ENCODE measurements at regions not wholly inside any gene's neighbourhood (a gene's known extent, or its start where the extent isn't known, plus 50 kb on each side); places are given as distances from the start of the nearest gene placed in this dataset.

- Histone ChIP-seq H3K27ac (ENCODE audit: low read depth, low read length) (no peak overlapping the region), H3K9me3 (ENCODE audit: control insufficient read depth, insufficient read depth, low read length) (no peaks in the 10 kb centered on the region; the same call in 1 of the 2 replicates), H3K4me3 (ENCODE audit: low read depth, low read length) (no peak overlapping the region), H3K27me3 (ENCODE audit: control insufficient read depth, insufficient read depth, low read length) (peaks cover 14% of the 10 kb centered on the region)
- TF ChIP-seq, protein P1, sequence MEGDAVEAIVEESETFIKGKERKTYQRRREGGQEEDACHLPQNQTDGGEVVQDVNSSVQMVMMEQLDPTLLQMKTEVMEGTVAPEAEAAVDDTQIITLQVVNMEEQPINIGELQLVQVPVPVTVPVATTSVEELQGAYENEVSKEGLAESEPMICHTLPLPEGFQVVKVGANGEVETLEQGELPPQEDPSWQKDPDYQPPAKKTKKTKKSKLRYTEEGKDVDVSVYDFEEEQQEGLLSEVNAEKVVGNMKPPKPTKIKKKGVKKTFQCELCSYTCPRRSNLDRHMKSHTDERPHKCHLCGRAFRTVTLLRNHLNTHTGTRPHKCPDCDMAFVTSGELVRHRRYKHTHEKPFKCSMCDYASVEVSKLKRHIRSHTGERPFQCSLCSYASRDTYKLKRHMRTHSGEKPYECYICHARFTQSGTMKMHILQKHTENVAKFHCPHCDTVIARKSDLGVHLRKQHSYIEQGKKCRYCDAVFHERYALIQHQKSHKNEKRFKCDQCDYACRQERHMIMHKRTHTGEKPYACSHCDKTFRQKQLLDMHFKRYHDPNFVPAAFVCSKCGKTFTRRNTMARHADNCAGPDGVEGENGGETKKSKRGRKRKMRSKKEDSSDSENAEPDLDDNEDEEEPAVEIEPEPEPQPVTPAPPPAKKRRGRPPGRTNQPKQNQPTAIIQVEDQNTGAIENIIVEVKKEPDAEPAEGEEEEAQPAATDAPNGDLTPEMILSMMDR (IDR thresholded peaks at IDR 0.05; ENCODE audit: low read depth, low read length) = no peak
- ChIA-PET POLR2A (no interaction called here), CTCF (interaction anchor here (0.6 to 0.7 kb wide), 3 partner anchors 128 to 537 kb away, joined by 3 to 5 read pairs (median 3); no protein-coding TSS in a partner anchor)
- DNase-seq (ENCODE audit: low read depth, low spot score) = no peak
Measured at GRCh38 chr9:14531341-14532269, 161.6 kb downstream of the ZDHHC21 start.

DNA sequence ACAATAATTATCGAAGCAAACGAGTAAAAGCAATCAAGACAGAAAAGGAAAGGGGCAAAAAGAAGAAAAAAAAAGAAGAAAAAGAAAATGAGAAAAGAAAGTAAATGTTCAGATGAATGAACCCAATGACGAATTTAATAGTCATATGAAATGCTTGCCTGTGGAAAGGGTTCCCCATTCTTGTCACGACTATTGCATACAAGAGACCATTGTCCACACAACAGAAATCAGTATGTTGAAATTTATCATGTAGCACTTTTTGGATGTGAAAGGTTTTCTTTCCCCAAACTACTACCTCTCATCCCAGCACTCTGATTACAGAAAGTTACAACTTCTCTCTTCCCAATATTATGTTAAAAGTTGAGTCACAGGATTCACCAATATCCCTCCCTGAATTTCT lies 162.4 kb downstream of the ZDHHC21 start:
- Histone ChIP-seq H3K9me3 (ENCODE audit: control insufficient read depth, insufficient read depth, low read length) (no peaks in the 10 kb centered on the region; the same call in 1 of the 2 replicates), H3K27me3 (ENCODE audit: control insufficient read depth, insufficient read depth, low read length) (peaks cover 14% of the 10 kb centered on the region), H3K27ac (ENCODE audit: low read depth, low read length) (no peak overlapping the region), H3K4me3 (ENCODE audit: low read depth, low read length) (no peak overlapping the region)
- no peak for DNase-seq (ENCODE audit: low read depth, low spot score)
- CTCF ChIA-PET = no interaction called here
- POLR2A ChIA-PET = no interaction called here
- TF ChIP-seq, protein P1 (IDR thresholded peaks at IDR 0.05; ENCODE audit: low read depth, low read length) = no peak

DNA sequence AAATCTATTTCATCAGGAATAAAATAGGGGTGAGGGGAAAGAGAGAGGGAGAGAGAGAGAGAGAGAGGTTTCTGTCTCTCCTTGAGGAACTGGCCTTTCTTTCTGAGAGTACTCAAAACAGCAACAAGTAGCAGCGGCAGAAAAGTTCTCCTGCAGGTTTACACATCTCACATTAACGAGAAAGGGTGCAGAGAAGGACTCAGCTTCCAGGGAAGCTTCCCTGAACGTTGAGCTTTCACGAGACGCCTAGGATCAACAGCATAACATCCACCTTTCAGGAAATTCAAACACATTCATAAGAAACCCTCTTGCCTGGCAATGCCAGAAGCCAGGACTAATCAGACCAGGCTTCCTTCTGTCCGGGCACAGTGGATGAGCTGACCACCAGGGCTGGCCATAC lies 162.9 kb downstream of the ZDHHC21 start:
- no peaks in the 10 kb centered on the region; the same call in 1 of the 2 replicates for H3K9me3 ChIP-seq (ENCODE audit: control insufficient read depth, insufficient read depth, low read length)
- ChIA-PET POLR2A (no interaction called here), CTCF (no interaction called here)
- DNase-seq (ENCODE audit: low read depth, low spot score) = no peak
- TF ChIP-seq, protein P1 (IDR thresholded peaks at IDR 0.05; ENCODE audit: low read depth, low read length) = no peak
- peaks cover 14% of the 10 kb centered on the region for H3K27me3 ChIP-seq (ENCODE audit: control insufficient read depth, insufficient read depth, low read length)
- H3K4me3 ChIP-seq (ENCODE audit: low read depth, low read length) = no peak overlapping the region
- H3K27ac ChIP-seq (ENCODE audit: low read depth, low read length) = no peak overlapping the region

DNA sequence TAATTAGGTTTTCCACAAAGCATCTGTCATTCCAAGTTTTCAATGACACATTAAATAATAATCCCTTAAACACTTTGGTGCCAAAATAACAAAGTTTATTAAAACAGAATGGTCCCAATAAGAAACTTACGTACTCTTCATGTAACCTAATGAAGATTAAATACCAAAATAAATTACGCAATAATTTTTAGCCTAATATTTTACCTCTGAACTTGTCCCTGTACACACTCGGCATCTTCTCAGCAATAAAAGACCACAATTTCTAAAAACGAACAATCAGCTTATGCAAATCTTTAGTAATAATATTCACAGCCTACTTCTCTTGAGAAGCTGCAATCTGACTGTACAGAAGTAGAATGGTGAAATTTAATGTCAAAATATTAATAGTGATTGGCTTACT lies 163.6 kb downstream of the ZDHHC21 start:
- Histone ChIP-seq H3K27ac (ENCODE audit: low read depth, low read length) (no peak overlapping the region), H3K9me3 (ENCODE audit: control insufficient read depth, insufficient read depth, low read length) (no peaks in the 10 kb centered on the region; the same call in 1 of the 2 replicates), H3K4me3 (ENCODE audit: low read depth, low read length) (no peak overlapping the region), H3K27me3 (ENCODE audit: control insufficient read depth, insufficient read depth, low read length) (peaks cover 11% of the 10 kb centered on the region)
- TF ChIP-seq, protein P1 (IDR thresholded peaks at IDR 0.05; ENCODE audit: low read depth, low read length) = no peak
- POLR2A ChIA-PET = no interaction called here
- no peak for DNase-seq (ENCODE audit: low read depth, low spot score)
- CTCF ChIA-PET = no interaction called here

- Histone ChIP-seq H3K4me3 (ENCODE audit: low read depth, low read length) (no peak overlapping the region), H3K9me3 (ENCODE audit: control insufficient read depth, insufficient read depth, low read length) (no peaks in the 10 kb centered on the region; the same call in 1 of the 2 replicates), H3K27ac (ENCODE audit: low read depth, low read length) (no peak overlapping the region), H3K27me3 (ENCODE audit: control insufficient read depth, insufficient read depth, low read length) (peaks cover 6% of the 10 kb centered on the region)
- no peak for DNase-seq (ENCODE audit: low read depth, low spot score)
- POLR2A ChIA-PET = no interaction called here
- TF ChIP-seq, protein P1 (IDR thresholded peaks at IDR 0.05; ENCODE audit: low read depth, low read length) = no peak
- CTCF ChIA-PET = no interaction called here
Measured at GRCh38 chr9:14529054-14529453, 164.2 kb downstream of the ZDHHC21 start.
